HG03432 (cell line): ENCODE measurements at regions not wholly inside any gene's neighbourhood (a gene's known extent, or its start where the extent isn't known, plus 50 kb on each side); places are given as distances from the start of the nearest gene placed in this dataset.

Experiments
- ATAC-seq: cut with Tn5 transposase; IDR thresholded peaks from one replicate; pipeline ENCODE4 v1.9.1; 2021; ENCODE audit warnings: mild to moderate bottlenecking, moderate library complexity; ENCODE audit not compliant: unreplicated experiment

- ATAC-seq: no peak
These were observed 322.4 kb downstream of the BCL11B start for GRCh38 chr14:98949481-98950135.

DNA sequence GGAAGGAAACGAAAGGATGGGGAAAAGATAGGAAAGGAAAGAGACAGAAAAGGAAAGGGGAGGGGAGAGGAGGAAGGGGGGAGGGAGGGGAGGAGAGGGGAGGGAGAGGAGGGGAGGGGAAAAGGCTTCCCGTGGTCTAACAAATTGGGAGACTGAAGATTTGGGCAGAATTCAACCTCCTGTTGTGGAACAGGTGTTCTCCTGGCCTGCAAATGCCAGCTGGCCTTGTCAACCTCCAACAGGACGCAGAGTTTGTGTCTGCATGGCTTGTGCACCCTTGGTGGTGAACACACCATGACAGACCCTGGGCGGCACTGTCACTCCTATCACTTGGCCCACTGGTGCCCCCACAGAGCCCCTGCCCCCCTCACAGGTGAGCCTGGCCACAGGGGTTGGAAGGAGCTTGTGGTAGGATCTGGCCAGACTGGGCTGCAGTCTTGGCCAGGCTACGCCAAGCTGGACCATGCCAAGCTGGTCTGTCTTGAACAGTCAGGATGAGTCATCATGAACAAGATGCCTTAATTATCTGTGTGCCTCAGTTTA is 321.6 kb downstream of the BCL11B start:
- ATAC-seq: no peak

DNA sequence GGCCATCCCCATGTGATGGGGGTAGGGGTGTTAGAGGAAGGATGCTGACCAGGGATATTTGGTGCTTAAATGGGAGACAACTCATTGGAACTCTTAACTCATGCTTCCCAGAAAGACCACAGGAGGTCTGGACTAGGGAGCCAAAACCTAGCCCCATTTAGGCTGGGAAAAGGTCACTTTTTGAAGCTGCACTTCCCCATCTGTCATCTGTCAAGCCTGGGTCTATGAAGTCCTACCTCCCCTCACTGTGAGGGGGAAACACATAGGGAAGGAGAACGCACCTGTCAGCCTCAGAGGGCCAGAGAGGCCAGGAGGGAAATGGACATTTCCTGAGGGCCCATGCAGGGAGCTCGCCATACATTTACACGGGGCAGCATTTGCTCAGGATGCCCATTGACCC is 321.0 kb downstream of the BCL11B start:
- ATAC-seq: no peak

- ATAC-seq: no peak
These were observed 320.4 kb downstream of the BCL11B start for GRCh38 chr14:98951521-98952152.

DNA sequence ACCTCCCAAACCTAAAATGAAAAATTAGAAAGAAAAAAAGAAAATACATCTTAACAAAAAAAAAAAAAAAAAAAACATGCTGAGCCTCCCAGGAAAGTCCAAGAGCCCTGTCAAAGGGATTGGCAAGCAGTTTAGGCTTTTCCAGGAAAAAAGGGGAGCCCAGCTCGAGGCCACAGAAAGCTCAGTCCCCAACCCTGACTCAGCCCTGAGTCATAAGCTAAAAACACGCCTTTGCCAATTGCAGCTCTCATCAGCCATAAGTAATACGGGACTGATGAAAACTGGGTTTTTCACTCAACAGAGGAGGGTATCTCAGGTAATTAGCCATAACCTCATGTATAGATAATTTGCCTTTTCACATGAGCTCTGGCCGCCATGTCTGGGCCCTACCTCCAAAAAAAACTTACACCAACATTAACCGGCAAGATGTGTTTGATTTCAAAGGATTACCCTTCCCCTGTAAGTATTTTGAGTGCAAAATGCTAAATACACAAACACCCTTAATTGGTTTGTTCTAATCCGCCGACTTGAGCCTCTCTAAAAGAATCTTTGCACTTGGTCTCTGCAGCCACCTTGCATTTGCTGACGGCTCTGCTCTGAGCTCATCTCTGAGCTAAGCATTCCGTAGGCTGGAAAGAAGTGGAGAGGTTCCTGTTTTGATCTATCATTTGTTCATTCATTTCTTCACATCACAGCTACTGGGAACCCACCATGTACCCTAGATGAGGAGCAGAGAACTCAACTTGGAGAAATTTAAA is 319.2 kb downstream of the BCL11B start:
- no peak for ATAC-seq

GRCh38 chr14:98953551-98954348 is 318.2 kb downstream of the BCL11B start:
- ATAC-seq: no peak

- no peak for ATAC-seq
These were observed 317.5 kb downstream of the BCL11B start for GRCh38 chr14:98954349-98955000.

- no peak for ATAC-seq
These were observed 316.8 kb downstream of the BCL11B start for GRCh38 chr14:98955036-98955740.

- no peak for ATAC-seq
These were observed 316.3 kb downstream of the BCL11B start for GRCh38 chr14:98955741-98956070.

GRCh38 chr14:98956181-98956580 is 315.8 kb downstream of the BCL11B start:
- ATAC-seq: no peak

DNA sequence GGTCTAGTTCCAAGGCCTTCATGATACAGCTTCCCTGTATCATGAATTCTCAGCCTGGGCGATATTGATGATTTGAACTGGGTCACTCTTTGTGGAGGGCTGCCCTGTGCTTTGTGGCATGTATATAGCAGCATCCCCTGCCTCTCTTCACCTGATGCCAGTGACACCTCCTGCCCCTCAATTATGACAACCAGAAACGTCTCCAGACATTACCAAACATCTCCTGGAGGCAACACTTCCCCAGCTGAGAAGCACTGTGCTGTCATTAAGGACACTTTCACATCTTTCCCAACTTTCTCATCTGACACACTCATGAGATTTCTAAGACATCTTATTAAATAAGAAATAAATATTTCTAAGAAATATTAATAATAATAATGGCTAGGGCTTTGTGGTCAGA is 315.3 kb downstream of the BCL11B start:
- no peak for ATAC-seq

GRCh38 chr14:98957211-98958047 is 314.6 kb downstream of the BCL11B start:
- ATAC-seq: no peak

DNA sequence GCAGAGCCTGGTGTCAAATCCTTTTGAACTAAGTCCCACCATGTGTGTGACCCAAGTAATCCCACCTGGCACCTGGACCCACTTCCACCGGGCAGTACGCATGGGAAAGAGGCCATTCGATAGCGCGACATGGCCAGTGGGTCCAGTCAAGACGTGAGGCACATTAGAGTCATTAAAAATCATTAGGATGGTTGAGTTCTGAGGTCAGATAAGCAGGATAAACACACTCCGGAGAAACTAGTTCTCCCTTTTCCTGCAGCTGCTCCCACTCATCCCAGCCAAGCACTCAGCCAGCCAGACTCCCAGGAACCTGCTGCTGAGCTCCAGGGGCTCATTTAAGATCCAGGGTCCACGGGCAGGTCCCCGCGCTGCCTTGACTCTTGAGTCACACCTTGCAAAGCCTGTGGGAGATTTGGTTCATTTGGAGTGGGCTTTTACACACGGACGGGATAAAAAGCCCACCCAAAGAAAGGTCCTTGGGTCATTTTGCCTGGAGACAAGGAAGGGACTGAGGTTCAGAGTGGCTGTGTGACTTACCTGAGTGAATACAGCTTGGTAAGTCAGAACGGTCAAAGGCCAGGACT is 313.9 kb downstream of the BCL11B start:
- no peak for ATAC-seq

DNA sequence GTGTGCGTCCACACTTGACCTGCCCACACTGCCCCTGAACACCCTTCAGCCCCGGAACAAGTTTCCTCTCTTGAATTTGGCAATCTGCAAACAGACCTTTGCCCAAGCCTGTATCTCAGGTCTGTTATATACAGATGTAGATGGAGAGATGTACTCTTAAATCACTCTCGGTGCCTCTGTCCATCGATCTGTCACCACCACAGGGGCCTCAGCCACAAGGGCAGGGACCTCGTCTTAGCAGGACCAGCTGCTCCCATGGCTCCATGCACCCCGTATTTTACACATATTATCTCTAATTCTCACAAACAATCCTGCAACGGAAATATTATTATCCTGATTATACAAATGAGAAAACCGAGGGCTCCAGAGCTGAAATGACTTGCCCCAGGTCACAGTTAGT is 313.4 kb downstream of the BCL11B start:
- no peak for ATAC-seq

DNA sequence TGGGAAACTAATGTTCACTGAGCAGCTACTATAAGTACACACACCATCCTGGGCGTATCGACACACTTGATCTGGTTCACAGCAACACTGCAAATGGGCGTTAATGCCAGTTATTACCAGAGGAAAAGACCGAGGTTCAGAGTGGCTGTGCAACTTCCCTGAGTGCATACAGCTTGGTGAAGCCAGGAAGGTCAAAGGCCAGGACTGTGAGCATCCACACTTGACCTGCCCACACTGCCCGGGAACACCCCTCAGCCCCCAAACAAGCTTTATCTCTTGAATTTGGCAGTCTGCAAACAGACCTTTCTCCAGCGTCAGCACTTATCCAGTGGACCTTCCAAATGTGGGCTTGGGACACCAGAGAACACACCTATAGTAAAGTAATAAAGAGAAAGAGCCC is 312.6 kb downstream of the BCL11B start:
- ATAC-seq: no peak

DNA sequence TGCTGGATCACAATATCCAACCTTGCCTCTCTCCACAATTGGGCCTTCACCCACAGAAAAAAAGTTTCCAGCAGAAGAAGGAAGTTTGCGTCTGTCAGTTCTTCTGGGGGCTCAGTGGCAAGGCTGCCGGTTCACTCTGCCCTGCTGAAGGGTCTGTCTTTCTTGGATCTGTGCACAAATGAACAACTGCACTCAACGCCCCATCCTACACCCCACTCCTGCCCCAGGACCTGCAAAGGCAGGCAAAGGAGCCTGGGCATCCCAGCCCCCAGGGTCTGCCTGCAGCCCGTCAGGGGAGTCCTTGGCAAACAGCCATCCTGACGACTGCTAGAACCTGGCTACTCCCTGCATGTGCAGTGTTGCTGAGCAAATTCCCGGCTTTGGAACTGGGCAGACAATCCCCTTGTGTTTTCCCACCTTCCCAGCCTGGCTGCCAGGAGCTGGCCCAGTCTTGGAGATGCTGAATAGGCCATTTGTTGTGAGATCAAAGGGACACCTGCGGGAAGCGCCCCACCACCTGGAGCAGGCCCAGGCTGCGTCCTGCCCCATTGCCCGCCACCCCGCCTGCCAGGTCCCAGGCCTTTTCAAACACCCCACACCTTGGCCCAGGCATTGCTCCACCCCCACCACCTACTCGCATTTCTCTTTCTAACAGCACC is 311.9 kb downstream of the BCL11B start:
- no peak for ATAC-seq

- no peak for ATAC-seq
These were observed 311.4 kb downstream of the BCL11B start for GRCh38 chr14:98960617-98961013.

DNA sequence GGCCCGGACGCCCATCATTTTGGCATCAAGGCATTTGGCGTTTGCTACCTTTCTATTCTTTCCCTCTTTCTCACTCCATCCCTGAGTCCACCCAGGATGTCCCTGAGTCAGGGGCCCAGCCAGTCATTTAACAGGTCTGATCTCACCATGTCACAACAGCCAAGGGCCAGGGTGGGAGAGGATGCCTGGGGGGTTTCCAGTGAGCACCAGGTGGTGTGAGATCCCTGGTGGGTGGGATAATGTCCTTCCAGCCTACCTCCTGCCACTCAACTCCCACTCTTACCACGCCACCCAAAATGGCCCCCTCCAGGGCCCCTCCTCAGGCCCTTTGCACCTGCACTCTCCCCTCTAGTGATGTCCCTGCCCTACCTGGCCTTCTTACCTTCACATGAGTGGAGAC is 310.8 kb downstream of the BCL11B start:
- ATAC-seq: no peak
